ENCODE measurements at regions not wholly inside any gene's neighbourhood (a gene's known extent, or its start where the extent isn't known, plus 50 kb on each side); places are given as distances from the start of the nearest gene placed in this dataset.

- intact Hi-C loops (cut with micrococcal nuclease; ENCODE audit: unreplicated experiment): no loop called here
- TF ChIP-seq CTCF (IDR thresholded peaks at IDR 0.05; ENCODE audit: unreplicated experiment): no peak
- peaks cover 52% of the 10 kb centered on the region for H3K4me1 Mint-ChIP-seq (ENCODE audit: low read depth, unreplicated experiment)
- CTCF ChIA-PET: no interaction called here
- no peak overlapping the region for H3K4me3 Mint-ChIP-seq (ENCODE audit: low read depth, unreplicated experiment)
- H3K27me3 Mint-ChIP-seq (ENCODE audit: unreplicated experiment): no peaks in the 10 kb centered on the region
- no peaks in the 10 kb centered on the region for H3K9me3 Mint-ChIP-seq (ENCODE audit: low read depth, unreplicated experiment)
- peaks cover 8% of the 10 kb centered on the region for H3K36me3 Mint-ChIP-seq (ENCODE audit: insufficient read depth, unreplicated experiment)
- DNase-seq: no peak
- H3K27ac Mint-ChIP-seq (ENCODE audit: unreplicated experiment): no peak overlapping the region
- BruUV-seq (replicated peaks): no TSS peak
Measured at GRCh38 chr1:94738371-94738770, 81.8 kb upstream of the SLC44A3 start.

- no TSS peak for BruUV-seq (replicated peaks)
- CTCF ChIA-PET: no interaction called here
- Mint-ChIP-seq H3K27ac (ENCODE audit: unreplicated experiment) (peak overlapping the region; percentile 50), H3K27me3 (ENCODE audit: unreplicated experiment) (no peaks in the 10 kb centered on the region), H3K4me1 (ENCODE audit: low read depth, unreplicated experiment) (peaks cover 52% of the 10 kb centered on the region), H3K4me3 (ENCODE audit: low read depth, unreplicated experiment) (no peak overlapping the region), H3K36me3 (ENCODE audit: insufficient read depth, unreplicated experiment) (peaks cover 8% of the 10 kb centered on the region), H3K9me3 (ENCODE audit: low read depth, unreplicated experiment) (no peaks in the 10 kb centered on the region)
- intact Hi-C loops (cut with micrococcal nuclease; ENCODE audit: unreplicated experiment): no loop called here
- DNase-seq: no peak
- TF ChIP-seq CTCF (IDR thresholded peaks at IDR 0.05; ENCODE audit: unreplicated experiment): no peak
Measured at GRCh38 chr1:94737124-94737998, 82.8 kb upstream of the SLC44A3 start.

- intact Hi-C loops (cut with micrococcal nuclease; ENCODE audit: unreplicated experiment): no loop called here
- Mint-ChIP-seq H3K27ac (ENCODE audit: unreplicated experiment) (no peak overlapping the region), H3K4me1 (ENCODE audit: low read depth, unreplicated experiment) (peaks cover 56% of the 10 kb centered on the region), H3K9me3 (ENCODE audit: low read depth, unreplicated experiment) (no peaks in the 10 kb centered on the region), H3K36me3 (ENCODE audit: insufficient read depth, unreplicated experiment) (peaks cover 8% of the 10 kb centered on the region), H3K27me3 (ENCODE audit: unreplicated experiment) (no peaks in the 10 kb centered on the region), H3K4me3 (ENCODE audit: low read depth, unreplicated experiment) (no peak overlapping the region)
- CTCF ChIA-PET: no interaction called here
- BruUV-seq (replicated peaks): no TSS peak
- TF ChIP-seq CTCF (IDR thresholded peaks at IDR 0.05; ENCODE audit: unreplicated experiment): no peak
- DNase-seq: no peak
Measured at GRCh38 chr1:94736549-94736948, 83.6 kb upstream of the SLC44A3 start.

GRCh38 chr1:94736073-94736472, 84.1 kb upstream of the SLC44A3 start:
- intact Hi-C loops (cut with micrococcal nuclease; ENCODE audit: unreplicated experiment): no loop called here
- Mint-ChIP-seq H3K27ac (ENCODE audit: unreplicated experiment) (no peak overlapping the region), H3K36me3 (ENCODE audit: insufficient read depth, unreplicated experiment) (peaks cover 8% of the 10 kb centered on the region), H3K9me3 (ENCODE audit: low read depth, unreplicated experiment) (no peaks in the 10 kb centered on the region), H3K4me1 (ENCODE audit: low read depth, unreplicated experiment) (peaks cover 56% of the 10 kb centered on the region), H3K4me3 (ENCODE audit: low read depth, unreplicated experiment) (no peak overlapping the region), H3K27me3 (ENCODE audit: unreplicated experiment) (no peaks in the 10 kb centered on the region)
- no peak for TF ChIP-seq CTCF (IDR thresholded peaks at IDR 0.05; ENCODE audit: unreplicated experiment)
- DNase-seq: no peak
- BruUV-seq (replicated peaks): no TSS peak
- CTCF ChIA-PET: no interaction called here

All from Calu3 (cell line).